ENCODE measurements at regions not wholly inside any gene's neighbourhood (a gene's known extent, or its start where the extent isn't known, plus 50 kb on each side); places are given as distances from the start of the nearest gene placed in this dataset.
A peak's percentile ranks its signal among the peaks of the same experiment; 100 is the strongest.

GRCh38 chr2:18230668-18231067 lies 329.8 kb downstream of the RDH14 start:
- Histone ChIP-seq H3K4me3 (ENCODE audit: control insufficient read depth in 2 of 3, extremely low read depth in 1 of 3, insufficient read depth in 2 of 3, low read depth in 1 of 3, low read length in 3 of 3) (no peak overlapping the region), H3K79me2 (ENCODE audit: control insufficient read depth, insufficient read depth, low read length) (no peaks in the 10 kb centered on the region), H3K9me3 (ENCODE audit: control insufficient read depth, low read depth, low read length) (no peaks in the 10 kb centered on the region), H3K27me3 (ENCODE audit: control insufficient read depth, extremely low read depth, insufficient read depth, low read length) (no peaks in the 10 kb centered on the region), H3K36me3 (ENCODE audit: control insufficient read depth in 2 of 2, extremely low read depth in 1 of 2, insufficient read depth in 2 of 2, low read length in 2 of 2) (no peaks in the 10 kb centered on the region), H3K27ac (ENCODE audit: control insufficient read depth, insufficient read depth, low read length) (no peak overlapping the region), H3K9me1 (ENCODE audit: control insufficient read depth, extremely low read depth, insufficient read depth, low read length) (no peaks in the 10 kb centered on the region), H4K20me1 (ENCODE audit: control insufficient read depth, extremely low read depth, insufficient read depth, low read length) (no peaks in the 10 kb centered on the region), H2AFZ (ENCODE audit: control insufficient read depth, low read length) (no peak overlapping the region), H3K9ac (ENCODE audit: control insufficient read depth, extremely low read depth, insufficient read depth, low read length) (no peak overlapping the region), H3K4me1 (ENCODE audit: control insufficient read depth, extremely low read depth, insufficient read depth, low read length) (no peaks in the 10 kb centered on the region), H3K4me2 (ENCODE audit: control insufficient read depth, extremely low read depth, insufficient read depth, low read depth, low read length) (no peak overlapping the region)
- FAIRE-seq (no peak), DNase-seq (ENCODE audit: low read depth, low spot score) (no peak)
- TF ChIP-seq CTCF (optimal IDR thresholded peaks at IDR 0.05 in 1 of 3, IDR thresholded peaks at IDR 0.05 in 1 of 3, conservative IDR thresholded peaks at IDR 0.05 in 1 of 3; ENCODE audit: extremely low read depth in 1 of 3, insufficient read depth in 2 of 3, low read length in 3 of 3) (no peak), EZH2 (IDR thresholded peaks at IDR 0.05; ENCODE audit: low read length) (no peak)
- dilution Hi-C loops (cut with MboI; ENCODE audit: extremely low pct_ligation_motif_present, low sequenced_read_pairs), result no loop called here

- FAIRE-seq (no peak), DNase-seq (ENCODE audit: low read depth, low spot score) (no peak)
- Histone ChIP-seq H3K36me3 (ENCODE audit: control insufficient read depth in 2 of 2, extremely low read depth in 1 of 2, insufficient read depth in 2 of 2, low read length in 2 of 2) (no peaks in the 10 kb centered on the region), H3K79me2 (ENCODE audit: control insufficient read depth, insufficient read depth, low read length) (no peaks in the 10 kb centered on the region), H3K4me1 (ENCODE audit: control insufficient read depth, extremely low read depth, insufficient read depth, low read length) (peaks cover 9% of the 10 kb centered on the region), H3K4me2 (ENCODE audit: control insufficient read depth, extremely low read depth, insufficient read depth, low read depth, low read length) (no peak overlapping the region), H3K9me3 (ENCODE audit: control insufficient read depth, low read depth, low read length) (no peaks in the 10 kb centered on the region), H3K9me1 (ENCODE audit: control insufficient read depth, extremely low read depth, insufficient read depth, low read length) (no peaks in the 10 kb centered on the region), H4K20me1 (ENCODE audit: control insufficient read depth, extremely low read depth, insufficient read depth, low read length) (no peaks in the 10 kb centered on the region), H3K9ac (ENCODE audit: control insufficient read depth, extremely low read depth, insufficient read depth, low read length) (no peak overlapping the region), H3K27me3 (ENCODE audit: control insufficient read depth, extremely low read depth, insufficient read depth, low read length) (no peaks in the 10 kb centered on the region), H3K4me3 (ENCODE audit: control insufficient read depth in 2 of 3, extremely low read depth in 1 of 3, insufficient read depth in 2 of 3, low read depth in 1 of 3, low read length in 3 of 3) (no peak overlapping the region), H3K27ac (ENCODE audit: control insufficient read depth, insufficient read depth, low read length) (no peak overlapping the region), H2AFZ (ENCODE audit: control insufficient read depth, low read length) (no peak overlapping the region)
- dilution Hi-C loops (cut with MboI; ENCODE audit: extremely low pct_ligation_motif_present, low sequenced_read_pairs), result no loop called here
- no peak for TF ChIP-seq EZH2 (IDR thresholded peaks at IDR 0.05; ENCODE audit: low read length)
- TF ChIP-seq CTCF (optimal IDR thresholded peaks at IDR 0.05 in 1 of 3, IDR thresholded peaks at IDR 0.05 in 1 of 3, conservative IDR thresholded peaks at IDR 0.05 in 1 of 3; ENCODE audit: extremely low read depth in 1 of 3, insufficient read depth in 2 of 3, low read length in 3 of 3), result peak in 1 of 3 experiments; percentile 40
Measured at GRCh38 chr2:18219676-18220075, 340.8 kb downstream of the RDH14 start.

Measured in keratinocyte (primary cell).